Mesothelial cell of epicardium (in vitro differentiated cells): ENCODE measurements at regions not wholly inside any gene's neighbourhood (a gene's known extent, or its start where the extent isn't known, plus 50 kb on each side); places are given as distances from the start of the nearest gene placed in this dataset.

Source experiments
- DNase-seq, 2 experiments: peaks; one replicate each; pipeline ENCODE4 v3.0.0; 2021; ENCODE audit warnings: low spot score in 2 of 2; ENCODE audit not compliant: unreplicated experiment in 2 of 2
- H3K27ac Mint-ChIP-seq: 2 replicates; pipeline ENCODE4 v1.8.0; 2021; ENCODE audit warnings: mixed read lengths
- H3K27me3 Mint-ChIP-seq: 2 replicates; pipeline ENCODE4 v1.8.0; 2021; ENCODE audit warnings: low read depth, mixed read lengths
- H3K36me3 Mint-ChIP-seq: 2 replicates; pipeline ENCODE4 v1.8.0; 2021; ENCODE audit warnings: mixed read lengths
- H3K4me1 Mint-ChIP-seq: 2 replicates; pipeline ENCODE4 v1.8.0; 2021; ENCODE audit warnings: mixed read lengths
- H3K4me3 Mint-ChIP-seq: 2 replicates; pipeline ENCODE4 v1.8.0; 2021; ENCODE audit warnings: mild to moderate bottlenecking, moderate library complexity, mixed read lengths
- H3K9me3 Mint-ChIP-seq: 2 replicates; pipeline ENCODE4 v1.8.0; 2021; ENCODE audit warnings: mixed read lengths
- CTCF ChIP-seq: fragments of 200-600 bp; sonication (generic); IDR thresholded peaks from one replicate; pipeline ENCODE4 v1.5.0; 2021; ENCODE audit warnings: antibody characterized with exemption; ENCODE audit not compliant: unreplicated experiment

- no peak for DNase-seq
- H3K9me3 Mint-ChIP-seq = peaks cover 10% of the 10 kb centered on the region
- no peaks in the 10 kb centered on the region for H3K4me1 Mint-ChIP-seq
- no peaks in the 10 kb centered on the region for H3K36me3 Mint-ChIP-seq
- no peak for TF ChIP-seq CTCF
- H3K4me3 Mint-ChIP-seq = no peak overlapping the region
- peaks cover 5% of the 10 kb centered on the region for H3K27me3 Mint-ChIP-seq
- H3K27ac Mint-ChIP-seq = no peak overlapping the region
Observed at GRCh38 chr6:95795927-95796326, 218.6 kb downstream of the MANEA start.

- H3K4me1 Mint-ChIP-seq = no peaks in the 10 kb centered on the region
- peaks cover 10% of the 10 kb centered on the region for H3K9me3 Mint-ChIP-seq
- peaks cover 5% of the 10 kb centered on the region for H3K27me3 Mint-ChIP-seq
- DNase-seq = no peak
- TF ChIP-seq CTCF = no peak
- no peak overlapping the region for H3K4me3 Mint-ChIP-seq
- H3K27ac Mint-ChIP-seq = no peak overlapping the region
- no peaks in the 10 kb centered on the region for H3K36me3 Mint-ChIP-seq
Observed at GRCh38 chr6:95797054-95797453, 218.7 kb upstream of the FUT9 start.

- TF ChIP-seq CTCF = no peak
- H3K36me3 Mint-ChIP-seq = no peaks in the 10 kb centered on the region
- H3K9me3 Mint-ChIP-seq = no peaks in the 10 kb centered on the region
- no peak for DNase-seq
- H3K27me3 Mint-ChIP-seq = no peaks in the 10 kb centered on the region
- H3K4me3 Mint-ChIP-seq = no peak overlapping the region
- H3K27ac Mint-ChIP-seq = no peak overlapping the region
- peaks cover 4% of the 10 kb centered on the region for H3K4me1 Mint-ChIP-seq
Observed at GRCh38 chr6:95802978-95803377, 212.8 kb upstream of the FUT9 start.

- peaks cover 4% of the 10 kb centered on the region for H3K4me1 Mint-ChIP-seq
- no peaks in the 10 kb centered on the region for H3K27me3 Mint-ChIP-seq
- H3K27ac Mint-ChIP-seq = no peak overlapping the region
- no peak for DNase-seq
- no peak overlapping the region for H3K4me3 Mint-ChIP-seq
- H3K9me3 Mint-ChIP-seq = no peaks in the 10 kb centered on the region
- no peak for TF ChIP-seq CTCF
- no peaks in the 10 kb centered on the region for H3K36me3 Mint-ChIP-seq
Observed at GRCh38 chr6:95803889-95804288, 211.9 kb upstream of the FUT9 start.

- Mint-ChIP-seq H3K4me3 (no peak overlapping the region), H3K9me3 (no peaks in the 10 kb centered on the region), H3K27ac (no peak overlapping the region), H3K4me1 (peaks cover 4% of the 10 kb centered on the region), H3K36me3 (no peaks in the 10 kb centered on the region), H3K27me3 (no peaks in the 10 kb centered on the region)
- TF ChIP-seq CTCF = no peak
- DNase-seq = no peak
Observed at GRCh38 chr6:95804847-95805541, 210.8 kb upstream of the FUT9 start.

GRCh38 chr6:95805699-95806098, 210.1 kb upstream of the FUT9 start:
- H3K36me3 Mint-ChIP-seq = no peaks in the 10 kb centered on the region
- peaks cover 4% of the 10 kb centered on the region for H3K4me1 Mint-ChIP-seq
- no peaks in the 10 kb centered on the region for H3K9me3 Mint-ChIP-seq

More at GRCh38 chr6:95805699-95806098, 210.1 kb upstream of the FUT9 start:
- Mint-ChIP-seq H3K4me3 (no peak overlapping the region), H3K27ac (no peak overlapping the region), H3K27me3 (no peaks in the 10 kb centered on the region)
- no peak for DNase-seq
- TF ChIP-seq CTCF = no peak
